ENCODE measurements at regions not wholly inside any gene's neighbourhood (a gene's known extent, or its start where the extent isn't known, plus 50 kb on each side); places are given as distances from the start of the nearest gene placed in this dataset.

- DNase-seq (ENCODE audit: low spot score), result no peak
Measured at GRCh38 chr2:221286406-221286805, 285.7 kb downstream of the EPHA4 start.

- DNase-seq (ENCODE audit: low spot score), result no peak
Measured at GRCh38 chr2:221289389-221289788, 282.7 kb downstream of the EPHA4 start.

GRCh38 chr2:221289846-221290245, 282.3 kb downstream of the EPHA4 start:
- no peak for DNase-seq (ENCODE audit: low spot score)

GRCh38 chr2:221293949-221294742, 278.0 kb downstream of the EPHA4 start:
- no peak for DNase-seq (ENCODE audit: low spot score)

GRCh38 chr2:221304916-221305315, 267.2 kb downstream of the EPHA4 start:
- no peak for DNase-seq (ENCODE audit: low spot score)

- no peak for DNase-seq (ENCODE audit: low spot score)
Measured at GRCh38 chr2:221308507-221309066, 263.5 kb downstream of the EPHA4 start.

GRCh38 chr2:221309892-221310583, 262.1 kb downstream of the EPHA4 start:
- no peak for DNase-seq (ENCODE audit: low spot score)

- DNase-seq (ENCODE audit: low spot score), result no peak
Measured at GRCh38 chr2:221310730-221311129, 261.4 kb downstream of the EPHA4 start.

- DNase-seq (ENCODE audit: low spot score), result no peak
Measured at GRCh38 chr2:221312634-221313033, 259.5 kb downstream of the EPHA4 start.

GRCh38 chr2:221314786-221315185, 257.3 kb downstream of the EPHA4 start:
- DNase-seq (ENCODE audit: low spot score), result no peak

GRCh38 chr2:221318376-221319130, 253.6 kb downstream of the EPHA4 start:
- DNase-seq (ENCODE audit: low spot score), result no peak

GRCh38 chr2:221322741-221323140, 249.4 kb downstream of the EPHA4 start:
- DNase-seq (ENCODE audit: low spot score), result no peak

- no peak for DNase-seq (ENCODE audit: low spot score)
Measured at GRCh38 chr2:221323513-221323912, 248.6 kb downstream of the EPHA4 start.

GRCh38 chr2:221330436-221330835, 241.7 kb downstream of the EPHA4 start:
- DNase-seq (ENCODE audit: low spot score), result no peak

GRCh38 chr2:221334481-221335218, 237.5 kb downstream of the EPHA4 start:
- DNase-seq (ENCODE audit: low spot score), result no peak

GRCh38 chr2:221335219-221335752, 236.8 kb downstream of the EPHA4 start:
- DNase-seq (ENCODE audit: low spot score), result no peak

GRCh38 chr2:221336967-221337366, 235.1 kb downstream of the EPHA4 start:
- DNase-seq (ENCODE audit: low spot score), result no peak

GRCh38 chr2:221337957-221338685, 234.0 kb downstream of the EPHA4 start:
- no peak for DNase-seq (ENCODE audit: low spot score)

- no peak for DNase-seq (ENCODE audit: low spot score)
Measured at GRCh38 chr2:221342388-221342787, 229.7 kb downstream of the EPHA4 start.

GRCh38 chr2:221343524-221343923, 228.6 kb downstream of the EPHA4 start:
- no peak for DNase-seq (ENCODE audit: low spot score)

GRCh38 chr2:221345516-221345915, 226.6 kb downstream of the EPHA4 start:
- DNase-seq (ENCODE audit: low spot score), result no peak

Data from COLO829 (cell line).